HCT116 (cell line): ENCODE measurements at regions not wholly inside any gene's neighbourhood (a gene's known extent, or its start where the extent isn't known, plus 50 kb on each side); places are given as distances from the start of the nearest gene placed in this dataset.

Source experiments
- ATAC-seq: fragments of 200-7000 bp; cut with Tn5 transposase; 2 replicates; pipeline ENCODE4 v1.9.1; 2020; ENCODE audit warnings: mild to moderate bottlenecking, moderate library complexity
- BruUV-seq: library from RNA; stranded (reverse); fragments of 400-500 nt; replicated peaks from 2 replicates; lab custom pipeline; 2021; lab: Mats Ljungman, UMichigan
- CTCF ChIA-PET: fragments of 300-600 bp; sonication (Branson Sonifier 250); formaldehyde crosslinking; loops from one replicate; lab custom pipeline; 2021; ENCODE audit warnings: antibody characterized with exemption; lab: Charles Lee
- POLR2A ChIA-PET: fragments of 300-600, 350-600 bp; sonication (Branson Sonifier 250); formaldehyde crosslinking; loops from one replicate; lab custom pipeline; 2021; ENCODE audit warnings: antibody characterized with exemption; lab: Charles Lee
- RAD21 ChIA-PET, 2 experiments: fragments of 300-600 bp; sonication (Branson Sonifier 250); formaldehyde crosslinking; loops; one replicate each; lab custom pipeline; 2023; ENCODE audit warnings: low total read pairs in 2 of 2; ENCODE audit not compliant: uncharacterized antibody in 2 of 2, unreplicated experiment in 2 of 2, low non-redundant PET in 1 of 2; lab: Charles Lee
- DNase-seq: peaks from one replicate; pipeline ENCODE4 v3.0.0-alpha.2; 2010; ENCODE audit warnings: low read depth, low spot score
- H2AFZ ChIP-seq: fragments of 200-600 bp; shearing (Covaris generic), sonication (generic); 2 replicates; pipeline ENCODE4 v1.6.1; 2017; ENCODE audit warnings: low read depth, mixed run types, mixed read lengths, antibody characterized with exemption, low read length; ENCODE audit not compliant: poor library complexity, severe bottlenecking
- H3K27ac ChIP-seq: 2 replicates; pipeline ENCODE4 v1.5.1; 2012; ENCODE audit warnings: low read depth, low read length
- H3K27me3 ChIP-seq: fragments of 200-600 bp; sonication (generic); 2 replicates; pipeline ENCODE4 v1.6.1; 2016; ENCODE audit warnings: mixed run types, low read length, mixed read lengths; ENCODE audit not compliant: insufficient read depth
- H3K36me3 ChIP-seq, 2 experiments: fragments of 200-500 bp in 1 of 2; fragments of 200-600 bp in 1 of 2; sonication (Bioruptor generic) in 1 of 2; sonication (generic) in 1 of 2; 2 replicates each; pipeline versions ENCODE4 v1.5.1 to v1.6.1; 2014 to 2016; ENCODE audit warnings: low read length in 2 of 2, inconsistent platforms in 1 of 2, mixed read lengths in 1 of 2, mixed run types in 1 of 2; ENCODE audit not compliant: insufficient read depth in 2 of 2, control insufficient read depth in 1 of 2
- H3K4me1 ChIP-seq, 2 experiments: fragments of 200-600 bp in 1 of 2; sonication (generic) in 1 of 2; 2 replicates each; pipeline versions ENCODE4 v1.5.1 to v1.6.1; 2012 to 2017; ENCODE audit warnings: low read length in 2 of 2, inconsistent platforms in 1 of 2, mild to moderate bottlenecking in 1 of 2, mixed read lengths in 1 of 2, mixed run types in 1 of 2, moderate library complexity in 1 of 2; ENCODE audit not compliant: insufficient read depth in 2 of 2, control insufficient read depth in 1 of 2
- H3K4me2 ChIP-seq: fragments of 200-600 bp; sonication (generic); 2 replicates; pipeline ENCODE4 v1.6.1; 2017; ENCODE audit warnings: mixed run types, low read length, mixed read lengths
- H3K4me3 ChIP-seq, 2 experiments: fragments of 200-600 bp in 1 of 2; sonication (generic) in 1 of 2; replicated peaks in 1 of 2; 2 replicates each; pipeline ENCODE4 v1.5.1; 2011 to 2016; ENCODE audit warnings: low read length in 2 of 2, control low read depth in 1 of 2, low read depth in 1 of 2, mild to moderate bottlenecking in 1 of 2, mixed read lengths in 1 of 2, mixed run types in 1 of 2
- H3K79me2 ChIP-seq: fragments of 200-600 bp; sonication (generic); 2 replicates; pipeline ENCODE4 v1.6.1; 2017; ENCODE audit warnings: mild to moderate bottlenecking, mixed run types, low read length, moderate library complexity, mixed read lengths; ENCODE audit not compliant: insufficient read depth
- H3K9ac ChIP-seq: fragments of 200-600 bp; sonication (generic); 2 replicates; pipeline ENCODE4 v1.6.1; 2016; ENCODE audit warnings: low read length, mixed read lengths
- H3K9me2 ChIP-seq: fragments of 200-600 bp; sonication (generic), shearing (Covaris generic); 2 replicates; pipeline ENCODE4 v1.6.1; 2017; ENCODE audit warnings: mixed run types, mild to moderate bottlenecking, moderate library complexity; ENCODE audit not compliant: insufficient read depth
- H3K9me3 ChIP-seq, 2 experiments: fragments of 200-500 bp in 1 of 2; fragments of 200-600 bp in 1 of 2; sonication (Bioruptor generic) in 1 of 2; sonication (generic) in 1 of 2; 2 replicates each; pipeline ENCODE4 v1.6.1; 2014 to 2017; ENCODE audit warnings: low read length in 2 of 2, mixed read lengths in 2 of 2, inconsistent platforms in 1 of 2, low read depth in 1 of 2, mild to moderate bottlenecking in 1 of 2, mixed run types in 1 of 2, moderate library complexity in 1 of 2; ENCODE audit not compliant: control insufficient read depth in 1 of 2, insufficient read depth in 1 of 2
- H4K20me1 ChIP-seq: fragments of 200-600 bp; sonication (generic), shearing (Covaris generic); 2 replicates; pipeline ENCODE4 v1.6.1; 2017; ENCODE audit warnings: mixed run types, mild to moderate bottlenecking, moderate library complexity; ENCODE audit not compliant: insufficient read depth
- EZH2phosphoT487 ChIP-seq: fragments of 200-600 bp; IDR thresholded peaks from 2 replicates; pipeline ENCODE4 v1.6.1; 2018; ENCODE audit warnings: antibody characterized with exemption, borderline replicate concordance
- JUND ChIP-seq: IDR thresholded peaks from 2 replicates; pipeline ENCODE4 v1.6.1; 2012
- SP1 ChIP-seq: IDR thresholded peaks from 2 replicates; pipeline ENCODE4 v1.6.1; 2012; ENCODE audit warnings: low read depth
- TCF7L2 ChIP-seq: IDR thresholded peaks from 2 replicates; pipeline ENCODE4 v1.7.0; 2011; ENCODE audit warnings: borderline replicate concordance, inconsistent platforms; ENCODE audit not compliant: insufficient read depth, insufficient read length; ENCODE audit errors: extremely low read depth
- ZFX ChIP-seq: fragments of 450-650 bp; IDR thresholded peaks from 2 replicates; pipeline ENCODE4 v1.6.1; 2017
- intact Hi-C: fragments of 100-400 bp; cut with micrococcal nuclease; formaldehyde crosslinking; loops from 2 replicates; pipeline ENCODE4 v1.10.0; 2022
- TF ChIP-seq, protein P1 (sequence below): IDR thresholded peaks from 2 replicates; pipeline ENCODE4 v1.6.1; 2011; ENCODE audit warnings: mild to moderate bottlenecking, low read length, moderate library complexity; ENCODE audit not compliant: insufficient replicate concordance; ENCODE audit errors: extremely low read depth
- TF ChIP-seq, protein P2 (sequence below): IDR thresholded peaks from 2 replicates; pipeline ENCODE4 v1.6.1; 2012

DNA sequence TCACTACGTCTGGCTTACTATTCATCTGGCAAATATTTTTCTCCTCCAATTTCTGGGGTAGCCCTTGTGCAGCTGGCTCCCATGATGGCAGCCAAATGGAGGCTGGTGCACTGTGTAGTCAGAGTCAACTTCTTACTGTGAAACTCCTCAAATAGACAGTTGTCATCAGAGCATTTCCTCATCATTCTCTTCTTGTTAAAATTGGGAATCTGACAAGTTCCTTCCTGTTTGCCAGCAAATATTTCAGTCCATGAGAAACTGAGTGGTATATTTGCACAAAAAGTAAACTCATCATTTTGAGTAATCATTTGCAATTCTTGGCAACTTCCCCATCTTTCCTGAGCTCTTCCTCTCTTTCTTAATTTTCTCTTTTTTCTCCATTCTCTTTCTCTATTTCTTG, 394.9 kb upstream of the RGS17 start (continued):
- TF ChIP-seq, protein P1, sequence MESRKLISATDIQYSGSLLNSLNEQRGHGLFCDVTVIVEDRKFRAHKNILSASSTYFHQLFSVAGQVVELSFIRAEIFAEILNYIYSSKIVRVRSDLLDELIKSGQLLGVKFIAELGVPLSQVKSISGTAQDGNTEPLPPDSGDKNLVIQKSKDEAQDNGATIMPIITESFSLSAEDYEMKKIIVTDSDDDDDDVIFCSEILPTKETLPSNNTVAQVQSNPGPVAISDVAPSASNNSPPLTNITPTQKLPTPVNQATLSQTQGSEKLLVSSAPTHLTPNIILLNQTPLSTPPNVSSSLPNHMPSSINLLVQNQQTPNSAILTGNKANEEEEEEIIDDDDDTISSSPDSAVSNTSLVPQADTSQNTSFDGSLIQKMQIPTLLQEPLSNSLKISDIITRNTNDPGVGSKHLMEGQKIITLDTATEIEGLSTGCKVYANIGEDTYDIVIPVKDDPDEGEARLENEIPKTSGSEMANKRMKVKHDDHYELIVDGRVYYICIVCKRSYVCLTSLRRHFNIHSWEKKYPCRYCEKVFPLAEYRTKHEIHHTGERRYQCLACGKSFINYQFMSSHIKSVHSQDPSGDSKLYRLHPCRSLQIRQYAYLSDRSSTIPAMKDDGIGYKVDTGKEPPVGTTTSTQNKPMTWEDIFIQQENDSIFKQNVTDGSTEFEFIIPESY, result no peak
- TF ChIP-seq ZFX, result no peak

DNA sequence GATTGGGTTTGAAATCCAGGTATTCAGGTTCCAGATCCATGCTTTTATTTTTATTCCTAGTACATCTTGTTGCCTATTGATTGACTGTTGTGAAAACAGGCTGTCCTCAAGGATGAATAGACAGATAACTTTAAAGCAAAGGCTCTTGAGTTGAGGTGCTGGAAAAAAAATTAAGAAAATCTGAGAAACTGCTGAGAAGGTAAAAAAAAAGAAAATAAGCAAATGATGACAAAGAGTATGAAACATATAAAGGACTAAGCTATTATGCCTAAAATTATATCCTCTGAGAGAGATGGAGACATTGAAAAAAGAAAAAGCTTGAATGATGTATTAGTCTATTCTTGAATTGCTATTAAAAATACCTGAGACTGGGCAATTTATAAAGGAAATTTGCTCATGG, 392.3 kb upstream of the RGS17 start:
- intact Hi-C loops, result no loop called here
- H3K9me2 ChIP-seq, result no peaks in the 10 kb centered on the region
- no peaks in the 10 kb centered on the region for H3K4me1 ChIP-seq
- H3K4me3 ChIP-seq, result no peak overlapping the region
- no peaks in the 10 kb centered on the region for H3K79me2 ChIP-seq
- no peak overlapping the region for H3K27ac ChIP-seq
- no peaks in the 10 kb centered on the region for H3K9me3 ChIP-seq
- TF ChIP-seq SP1 (no peak), JUND (no peak), ZFX (no peak), TCF7L2 (no peak), EZH2phosphoT487 (no peak)
- TF ChIP-seq, protein P2, sequence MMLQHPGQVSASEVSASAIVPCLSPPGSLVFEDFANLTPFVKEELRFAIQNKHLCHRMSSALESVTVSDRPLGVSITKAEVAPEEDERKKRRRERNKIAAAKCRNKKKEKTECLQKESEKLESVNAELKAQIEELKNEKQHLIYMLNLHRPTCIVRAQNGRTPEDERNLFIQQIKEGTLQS, result no peak
- TF ChIP-seq, all 23 proteins: peak for 0
- ChIA-PET RAD21 (no interaction called here), POLR2A (no interaction called here), CTCF (no interaction called here)
- Histone ChIP-seq H3K9ac (no peak overlapping the region), H4K20me1 (no peaks in the 10 kb centered on the region), H3K27me3 (0 out of 2 replicates have a peak, but pooled peaks cover 4% of the 10 kb centered on the region), H3K36me3 (no peaks in the 10 kb centered on the region), H2AFZ (no peak overlapping the region), H3K4me2 (no peak overlapping the region)
- no TSS peak for BruUV-seq
- DNase-seq (no peak), ATAC-seq (no peak)
